Astrocyte of the cerebellum (primary cell): ENCODE measurements at regions not wholly inside any gene's neighbourhood (a gene's known extent, or its start where the extent isn't known, plus 50 kb on each side); places are given as distances from the start of the nearest gene placed in this dataset.
"Not testable (repeated sequence)": the region's sequence is repeated elsewhere in the genome, so short reads cannot be mapped to it uniquely, and the experiment has no call there.

Source experiments
- DNase-seq: peaks from one replicate; pipeline ENCODE4 v3.0.0-alpha.2; 2011; ENCODE audit warnings: low read depth
- H3K4me3 ChIP-seq: 2 replicates; pipeline ENCODE4 v1.5.1; 2011; ENCODE audit warnings: mild to moderate bottlenecking, low read depth, low read length, moderate library complexity
- in situ Hi-C: cut with HindIII; loops from 2 replicates; pipeline ENCODE4 v1.10.0; 2017; ENCODE audit warnings: low sequenced_read_pairs
- TF ChIP-seq, protein P1 (sequence below): IDR thresholded peaks from 2 replicates; pipeline ENCODE4 v1.5.1; 2012; ENCODE audit warnings: low read length, low read depth, moderate library complexity, mild to moderate bottlenecking; ENCODE audit errors: missing control alignments

DNA sequence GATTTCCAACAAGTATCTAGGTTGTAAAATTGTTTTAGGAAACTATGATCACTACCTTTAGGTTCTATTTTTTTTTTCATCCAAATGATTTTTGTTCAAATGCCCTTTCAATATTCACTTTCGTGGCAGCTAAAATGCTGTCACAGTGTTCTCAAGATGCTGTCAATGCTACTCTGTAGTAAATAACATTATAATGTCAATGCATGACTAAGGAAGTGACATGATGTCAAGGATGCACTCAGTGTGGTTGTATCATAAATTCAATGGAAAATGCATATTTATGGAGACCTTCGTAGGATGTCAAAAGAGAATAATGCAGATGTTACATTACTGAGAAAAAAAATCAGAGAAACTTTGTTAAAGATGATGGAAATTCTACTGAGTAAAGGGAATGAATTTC is 673.8 kb downstream of the ANKRD7 start:
- no peak overlapping the region for H3K4me3 ChIP-seq
- in situ Hi-C loops: no loop called here
- DNase-seq: no peak
- TF ChIP-seq, protein P1, sequence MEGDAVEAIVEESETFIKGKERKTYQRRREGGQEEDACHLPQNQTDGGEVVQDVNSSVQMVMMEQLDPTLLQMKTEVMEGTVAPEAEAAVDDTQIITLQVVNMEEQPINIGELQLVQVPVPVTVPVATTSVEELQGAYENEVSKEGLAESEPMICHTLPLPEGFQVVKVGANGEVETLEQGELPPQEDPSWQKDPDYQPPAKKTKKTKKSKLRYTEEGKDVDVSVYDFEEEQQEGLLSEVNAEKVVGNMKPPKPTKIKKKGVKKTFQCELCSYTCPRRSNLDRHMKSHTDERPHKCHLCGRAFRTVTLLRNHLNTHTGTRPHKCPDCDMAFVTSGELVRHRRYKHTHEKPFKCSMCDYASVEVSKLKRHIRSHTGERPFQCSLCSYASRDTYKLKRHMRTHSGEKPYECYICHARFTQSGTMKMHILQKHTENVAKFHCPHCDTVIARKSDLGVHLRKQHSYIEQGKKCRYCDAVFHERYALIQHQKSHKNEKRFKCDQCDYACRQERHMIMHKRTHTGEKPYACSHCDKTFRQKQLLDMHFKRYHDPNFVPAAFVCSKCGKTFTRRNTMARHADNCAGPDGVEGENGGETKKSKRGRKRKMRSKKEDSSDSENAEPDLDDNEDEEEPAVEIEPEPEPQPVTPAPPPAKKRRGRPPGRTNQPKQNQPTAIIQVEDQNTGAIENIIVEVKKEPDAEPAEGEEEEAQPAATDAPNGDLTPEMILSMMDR: no peak

DNA sequence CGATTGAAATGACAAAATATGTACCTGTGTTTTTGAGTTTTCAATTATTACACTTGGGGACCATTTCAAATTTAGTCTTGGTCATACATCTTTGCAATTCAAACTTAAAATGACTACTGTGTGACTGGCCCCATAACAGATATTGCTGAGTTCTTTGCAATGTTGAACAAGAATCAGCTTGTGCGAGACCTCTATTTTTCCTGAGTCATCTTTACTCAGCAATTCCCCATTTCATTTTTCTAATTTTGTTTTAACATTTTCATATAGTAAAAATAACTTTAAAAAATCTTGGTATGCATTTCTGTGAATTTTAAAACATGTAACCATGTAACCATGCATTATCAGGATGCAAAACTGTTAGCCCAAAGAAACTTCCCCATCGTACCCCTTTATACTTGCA is 678.1 kb downstream of the ANKRD7 start:
- TF ChIP-seq, protein P1: no peak
- no peak for DNase-seq
- in situ Hi-C loops: no loop called here
- no peak overlapping the region for H3K4me3 ChIP-seq

DNA sequence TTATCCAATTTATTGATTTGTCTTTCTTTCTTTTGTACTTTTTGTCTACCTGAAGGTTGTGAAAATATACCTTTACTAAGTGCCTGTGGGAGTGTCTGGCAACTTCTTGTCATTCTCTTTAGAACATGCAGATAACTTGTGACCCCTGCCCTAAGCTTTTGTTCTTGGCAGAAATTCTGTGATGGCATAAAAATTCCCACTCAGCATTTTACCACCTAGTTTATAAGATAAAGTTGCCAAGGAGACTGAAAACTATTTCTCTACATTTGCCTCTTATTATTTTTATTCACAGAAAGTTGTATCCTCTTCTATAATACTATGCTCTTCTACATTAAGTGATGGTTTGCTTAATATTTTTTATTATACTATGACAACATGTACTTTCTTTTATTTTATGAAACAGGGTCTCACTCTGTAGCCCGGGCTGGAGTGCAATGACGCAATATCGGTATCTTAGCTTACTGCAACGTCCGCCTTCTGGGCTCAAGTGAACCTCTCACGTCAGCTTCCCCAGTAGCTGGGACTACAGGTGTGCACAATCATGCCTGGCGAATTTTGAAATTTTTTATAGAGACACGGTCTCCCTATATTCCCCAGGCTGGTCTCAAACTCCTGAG is 683.5 kb downstream of the ANKRD7 start:
- in situ Hi-C loops: no loop called here
- DNase-seq: no peak
- TF ChIP-seq, protein P1: no peak
- no peak overlapping the region for H3K4me3 ChIP-seq

DNA sequence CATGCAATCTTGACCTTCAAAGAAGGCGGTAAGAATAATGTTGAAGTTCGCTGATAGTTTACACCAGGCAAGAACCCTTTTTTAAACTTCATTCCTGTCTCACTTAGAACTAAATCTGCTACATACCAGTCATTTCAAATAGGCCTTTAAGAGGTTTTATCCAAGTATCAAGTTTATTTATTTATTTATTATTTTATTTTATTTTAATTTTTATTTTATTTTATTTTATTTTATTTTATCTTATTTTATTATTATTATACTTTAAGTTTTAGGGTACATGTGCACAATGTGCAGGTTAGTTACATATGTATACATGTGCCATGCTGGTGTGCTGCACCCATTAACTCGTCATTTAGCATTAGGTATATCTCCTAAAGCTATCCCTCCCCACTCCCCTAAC is 691.6 kb downstream of the ANKRD7 start:
- H3K4me3 ChIP-seq, DNase-seq, in situ Hi-C loops: not testable (repeated sequence)

DNA sequence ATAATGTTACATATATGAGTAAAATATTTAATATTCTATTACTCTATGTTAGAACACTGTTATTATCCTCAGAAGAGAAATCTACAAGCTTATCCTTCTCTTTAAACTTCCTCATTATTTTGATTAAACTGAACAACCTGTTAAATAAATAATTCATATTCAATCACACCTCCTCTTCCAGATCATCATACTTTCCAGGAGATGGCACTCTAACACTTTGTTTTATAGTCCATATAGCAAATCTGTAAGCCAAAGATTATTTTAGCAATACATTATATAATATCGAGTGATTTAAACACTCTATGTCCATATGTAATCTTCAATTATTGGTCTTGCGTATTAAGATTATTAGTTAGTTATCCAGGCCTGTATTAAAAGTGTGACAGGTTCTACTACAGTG is 694.1 kb downstream of the ANKRD7 start:
- no peak overlapping the region for H3K4me3 ChIP-seq
- peak; percentile 5 for DNase-seq
- in situ Hi-C loops: no loop called here
- TF ChIP-seq, protein P1: peak; percentile 5

DNA sequence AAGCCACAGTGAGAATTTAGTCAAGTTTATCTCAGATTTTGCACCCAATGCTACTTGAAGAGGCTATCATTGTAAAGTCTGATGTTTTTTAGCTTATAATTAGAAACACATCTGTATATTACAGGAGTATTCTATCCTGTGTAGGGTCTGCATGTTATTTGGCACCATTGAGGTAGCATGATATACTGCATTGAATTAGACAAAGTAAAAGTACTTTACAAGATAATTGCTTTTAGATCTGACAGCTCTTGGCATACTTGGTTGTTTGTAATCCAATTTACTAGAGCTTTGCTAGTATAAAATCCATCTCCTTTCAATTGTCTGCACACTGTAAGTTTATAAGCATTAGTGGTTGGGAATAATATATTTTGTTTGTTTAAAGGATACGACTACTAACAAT is 714.3 kb downstream of the ANKRD7 start:
- in situ Hi-C loops: no loop called here
- TF ChIP-seq, protein P1: no peak
- H3K4me3 ChIP-seq: no peak overlapping the region
- DNase-seq: no peak

DNA sequence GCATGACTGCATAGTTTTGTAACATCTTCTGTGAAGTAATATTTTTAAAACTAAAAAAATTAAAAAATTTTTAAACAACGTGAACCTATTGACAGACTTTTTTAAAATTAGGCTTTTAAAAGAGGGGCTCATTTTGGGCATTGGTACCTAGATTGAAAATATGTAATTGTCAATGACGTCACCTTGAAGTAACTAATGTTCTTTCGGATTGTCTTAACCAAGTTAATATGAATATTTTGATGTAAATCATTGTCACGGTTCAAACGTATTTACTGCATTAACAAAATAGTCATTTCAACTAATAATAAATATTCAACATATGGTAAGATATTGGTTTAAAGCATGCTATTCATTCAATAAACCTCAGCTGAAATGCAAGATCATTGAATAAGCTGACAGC is 719.8 kb downstream of the ANKRD7 start:
- TF ChIP-seq, protein P1: no peak
- in situ Hi-C loops: no loop called here
- DNase-seq: no peak
- no peak overlapping the region for H3K4me3 ChIP-seq
